WI38 (cell line): ENCODE measurements at regions not wholly inside any gene's neighbourhood (a gene's known extent, or its start where the extent isn't known, plus 50 kb on each side); places are given as distances from the start of the nearest gene placed in this dataset.
A peak's percentile ranks its signal among the peaks of the same experiment; 100 is the strongest.
"Not testable (repeated sequence)": the region's sequence is repeated elsewhere in the genome, so short reads cannot be mapped to it uniquely, and the experiment has no call there.

Source experiments
- H3K4me3 ChIP-seq: 2 replicates; pipeline ENCODE4 v1.5.1; 2011; ENCODE audit warnings: low read depth, mild to moderate bottlenecking, control low read depth, low read length
- CTCF ChIP-seq: IDR thresholded peaks from 2 replicates; pipeline ENCODE4 v1.5.1; 2012; ENCODE audit warnings: low read depth, mild to moderate bottlenecking, control low read depth, low read length

GRCh38 chr4:112947616-112948015, 101.8 kb upstream of the ANK2 start:
- no peak overlapping the region for H3K4me3 ChIP-seq
- no peak for TF ChIP-seq CTCF

GRCh38 chr4:112951362-112952312, 97.8 kb upstream of the ANK2 start:
- TF ChIP-seq CTCF, result peak; percentile 19; the same call in 1 of the 2 replicates
- H3K4me3 ChIP-seq, result no peak overlapping the region

GRCh38 chr4:112952313-112952700, 97.1 kb upstream of the ANK2 start:
- TF ChIP-seq CTCF, result no peak

GRCh38 chr4:112953262-112953661, 96.2 kb upstream of the ANK2 start:
- no peak for TF ChIP-seq CTCF
- H3K4me3 ChIP-seq, result no peak overlapping the region

More at GRCh38 chr4:112952313-112952700, 97.1 kb upstream of the ANK2 start:
- H3K4me3 ChIP-seq, result no peak overlapping the region

- H3K4me3 ChIP-seq, result no peak overlapping the region
- no peak for TF ChIP-seq CTCF
Measured at GRCh38 chr4:112954286-112954685, 95.2 kb upstream of the ANK2 start.

GRCh38 chr4:112956484-112956896, 93.0 kb upstream of the ANK2 start:
- H3K4me3 ChIP-seq, result no peak overlapping the region
- no peak for TF ChIP-seq CTCF

- H3K4me3 ChIP-seq, result not testable (repeated sequence)
Measured at GRCh38 chr4:112957764-112958163, 91.7 kb upstream of the ANK2 start.
